ENCODE measurements at regions not wholly inside any gene's neighbourhood (a gene's known extent, or its start where the extent isn't known, plus 50 kb on each side); places are given as distances from the start of the nearest gene placed in this dataset.

DNA sequence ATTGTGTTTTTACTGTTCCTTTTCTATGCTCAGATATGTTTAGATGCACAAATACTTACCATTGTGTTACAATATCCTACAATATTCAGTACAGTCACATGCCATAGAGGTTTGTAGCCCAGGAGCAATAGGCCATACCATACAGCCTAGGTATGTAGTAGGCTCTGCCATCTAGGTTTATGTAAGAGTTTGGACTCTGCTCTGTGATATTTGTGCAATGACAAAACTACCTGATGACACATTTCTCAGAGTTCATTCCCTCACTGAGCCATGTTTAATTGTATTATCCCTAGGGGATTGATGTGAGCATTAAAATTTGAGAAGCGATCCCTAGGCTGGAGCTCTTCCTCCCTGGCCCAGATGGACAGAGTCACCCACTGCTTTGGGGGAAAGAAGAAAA lies 270.0 kb upstream of the PROK2 start:
- H2AFZ ChIP-seq (ENCODE audit: low read depth, low read length, severe bottlenecking), result no peak overlapping the region
- no peaks in the 10 kb centered on the region for H3K36me3 ChIP-seq (ENCODE audit: low read length)
- H3F3A ChIP-seq (ENCODE audit: insufficient read depth), result no peaks in the 10 kb centered on the region
- no peak overlapping the region for H3K4me2 ChIP-seq (ENCODE audit: low read depth, low read length, poor library complexity, severe bottlenecking)
- no peak for TF ChIP-seq EZH2phosphoT487 (conservative IDR thresholded peaks at IDR 0.05; ENCODE audit: low read length)
- TF ChIP-seq, protein P1, sequence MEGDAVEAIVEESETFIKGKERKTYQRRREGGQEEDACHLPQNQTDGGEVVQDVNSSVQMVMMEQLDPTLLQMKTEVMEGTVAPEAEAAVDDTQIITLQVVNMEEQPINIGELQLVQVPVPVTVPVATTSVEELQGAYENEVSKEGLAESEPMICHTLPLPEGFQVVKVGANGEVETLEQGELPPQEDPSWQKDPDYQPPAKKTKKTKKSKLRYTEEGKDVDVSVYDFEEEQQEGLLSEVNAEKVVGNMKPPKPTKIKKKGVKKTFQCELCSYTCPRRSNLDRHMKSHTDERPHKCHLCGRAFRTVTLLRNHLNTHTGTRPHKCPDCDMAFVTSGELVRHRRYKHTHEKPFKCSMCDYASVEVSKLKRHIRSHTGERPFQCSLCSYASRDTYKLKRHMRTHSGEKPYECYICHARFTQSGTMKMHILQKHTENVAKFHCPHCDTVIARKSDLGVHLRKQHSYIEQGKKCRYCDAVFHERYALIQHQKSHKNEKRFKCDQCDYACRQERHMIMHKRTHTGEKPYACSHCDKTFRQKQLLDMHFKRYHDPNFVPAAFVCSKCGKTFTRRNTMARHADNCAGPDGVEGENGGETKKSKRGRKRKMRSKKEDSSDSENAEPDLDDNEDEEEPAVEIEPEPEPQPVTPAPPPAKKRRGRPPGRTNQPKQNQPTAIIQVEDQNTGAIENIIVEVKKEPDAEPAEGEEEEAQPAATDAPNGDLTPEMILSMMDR (IDR thresholded peaks at IDR 0.05; ENCODE audit: insufficient read depth, low read length, poor library complexity, severe bottlenecking), result no peak
- no peaks in the 10 kb centered on the region for H3K27me3 ChIP-seq (ENCODE audit: low read length)
- H3K9me3 ChIP-seq (ENCODE audit: insufficient read depth, low read length), result no peaks in the 10 kb centered on the region
- no peaks in the 10 kb centered on the region for H3K9me2 ChIP-seq (replicated peaks; ENCODE audit: insufficient read depth, low read length)
- H3K4me3 ChIP-seq (ENCODE audit: insufficient read depth, low read length, poor library complexity, severe bottlenecking), result no peak overlapping the region
- no peaks in the 10 kb centered on the region for H4K20me1 ChIP-seq (ENCODE audit: low read depth, low read length)
- H3K27ac ChIP-seq (ENCODE audit: low read depth, low read length), result no peak overlapping the region
- H3K9ac ChIP-seq (ENCODE audit: low read length), result no peak overlapping the region
- no peaks in the 10 kb centered on the region for H3K79me2 ChIP-seq (ENCODE audit: insufficient read depth, low read length)

DNA sequence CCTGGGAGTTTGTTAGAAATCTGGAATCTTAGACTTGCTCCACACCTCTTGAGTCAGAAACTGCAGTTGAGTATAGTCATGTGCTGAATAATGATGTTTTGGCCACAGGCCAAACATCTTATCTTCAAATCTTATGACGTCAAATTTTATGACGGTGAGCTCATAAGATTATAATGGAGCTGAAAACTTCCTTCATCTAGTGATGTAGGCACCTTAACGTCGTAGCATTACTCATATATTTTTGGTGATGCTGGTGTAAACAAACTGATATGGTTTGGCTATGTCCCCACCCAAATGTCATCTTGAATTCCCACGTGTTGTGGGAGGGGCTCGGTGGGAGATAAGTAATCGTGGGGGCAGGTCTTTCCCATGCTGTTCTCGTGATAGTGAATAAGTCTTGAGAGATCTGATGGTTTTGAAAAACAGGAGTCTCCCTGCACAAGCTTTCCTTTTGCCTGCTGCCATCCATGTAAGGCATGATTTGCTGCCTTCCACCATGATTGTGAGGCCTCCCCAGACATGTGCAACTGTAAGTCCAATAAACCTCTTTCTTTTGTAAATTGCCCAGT lies 268.0 kb upstream of the PROK2 start:
- Histone ChIP-seq H3K27ac (ENCODE audit: low read depth, low read length) (no peak overlapping the region), H3K4me2 (ENCODE audit: low read depth, low read length, poor library complexity, severe bottlenecking) (no peak overlapping the region), H2AFZ (ENCODE audit: low read depth, low read length, severe bottlenecking) (no peak overlapping the region), H4K20me1 (ENCODE audit: low read depth, low read length) (no peaks in the 10 kb centered on the region), H3F3A (ENCODE audit: insufficient read depth) (no peaks in the 10 kb centered on the region), H3K9me3 (ENCODE audit: insufficient read depth, low read length) (no peaks in the 10 kb centered on the region), H3K9me2 (replicated peaks; ENCODE audit: insufficient read depth, low read length) (no peaks in the 10 kb centered on the region), H3K4me3 (ENCODE audit: insufficient read depth, low read length, poor library complexity, severe bottlenecking) (no peak overlapping the region), H3K27me3 (ENCODE audit: low read length) (no peaks in the 10 kb centered on the region), H3K79me2 (ENCODE audit: insufficient read depth, low read length) (no peaks in the 10 kb centered on the region), H3K9ac (ENCODE audit: low read length) (no peak overlapping the region), H3K36me3 (ENCODE audit: low read length) (no peaks in the 10 kb centered on the region)
- TF ChIP-seq, protein P1 (IDR thresholded peaks at IDR 0.05; ENCODE audit: insufficient read depth, low read length, poor library complexity, severe bottlenecking), result no peak
- no peak for TF ChIP-seq EZH2phosphoT487 (conservative IDR thresholded peaks at IDR 0.05; ENCODE audit: low read length)

GRCh38 chr3:72050771-72051170 lies 265.8 kb upstream of the PROK2 start:
- Histone ChIP-seq H3K9ac (ENCODE audit: low read length) (no peak overlapping the region), H2AFZ (ENCODE audit: low read depth, low read length, severe bottlenecking) (no peak overlapping the region), H3K27me3 (ENCODE audit: low read length) (no peaks in the 10 kb centered on the region), H3K9me3 (ENCODE audit: insufficient read depth, low read length) (no peaks in the 10 kb centered on the region), H3K36me3 (ENCODE audit: low read length) (no peaks in the 10 kb centered on the region), H3K4me2 (ENCODE audit: low read depth, low read length, poor library complexity, severe bottlenecking) (no peak overlapping the region), H3K79me2 (ENCODE audit: insufficient read depth, low read length) (no peaks in the 10 kb centered on the region), H3K27ac (ENCODE audit: low read depth, low read length) (no peak overlapping the region), H3K9me2 (replicated peaks; ENCODE audit: insufficient read depth, low read length) (no peaks in the 10 kb centered on the region), H3F3A (ENCODE audit: insufficient read depth) (no peaks in the 10 kb centered on the region), H3K4me3 (ENCODE audit: insufficient read depth, low read length, poor library complexity, severe bottlenecking) (no peak overlapping the region), H4K20me1 (ENCODE audit: low read depth, low read length) (no peaks in the 10 kb centered on the region)
- TF ChIP-seq, protein P1 (IDR thresholded peaks at IDR 0.05; ENCODE audit: insufficient read depth, low read length, poor library complexity, severe bottlenecking), result no peak
- no peak for TF ChIP-seq EZH2phosphoT487 (conservative IDR thresholded peaks at IDR 0.05; ENCODE audit: low read length)

Data from SU-DHL-6 (cell line).